Endothelial cell of umbilical vein (primary cell): ENCODE measurements at regions not wholly inside any gene's neighbourhood (a gene's known extent, or its start where the extent isn't known, plus 50 kb on each side); places are given as distances from the start of the nearest gene placed in this dataset.

ENCODE experiments used
- BruUV-seq: library from RNA; stranded (reverse); fragments of 400-500 nt; replicated peaks from 2 replicates; lab custom pipeline; 2021; lab: Mats Ljungman, UMichigan
- CTCF ChIA-PET: fragments of 300-600, 350-600 bp; sonication (Branson Sonifier 250); formaldehyde crosslinking; loops from one replicate; lab custom pipeline; 2021; ENCODE audit warnings: antibody characterized with exemption, inconsistent platforms; lab: Charles Lee
- POLR2A ChIA-PET: fragments of 300-600, 350-600 bp; sonication (Branson Sonifier 250); formaldehyde crosslinking; loops from one replicate; lab custom pipeline; 2021; ENCODE audit warnings: antibody characterized with exemption, inconsistent platforms; lab: Charles Lee
- DNase-seq: peaks from one replicate; pipeline ENCODE4 v3.0.0-alpha.2; 2011; ENCODE audit warnings: low read depth, low spot score
- FAIRE-seq: peaks from 2 replicates; lab custom pipeline; 2011; peaks lifted over from hg19 to GRCh38; lab: Jason Lieb, UNC
- H2AFZ ChIP-seq: 2 replicates; pipeline ENCODE4 v1.6.0; 2012; ENCODE audit warnings: low read depth, low read length, control low read depth, inconsistent platforms
- H3K27ac ChIP-seq: 2 replicates; pipeline ENCODE4 v1.5.1; 2011; ENCODE audit warnings: low read depth, mild to moderate bottlenecking, control low read depth, low read length, moderate library complexity; ENCODE audit not compliant: insufficient read depth
- H3K27me3 ChIP-seq, 2 experiments: 2 replicates each; pipeline versions ENCODE4 v1.6.0 to v1.6.1; 2011; ENCODE audit warnings: low read length in 2 of 2, mixed read lengths in 1 of 2; ENCODE audit not compliant: control insufficient read depth in 2 of 2, insufficient read depth in 2 of 2
- H3K36me3 ChIP-seq, 2 experiments: 2 replicates in 1 of 2; 3 replicates in 1 of 2; pipeline ENCODE4 v1.5.1; 2011; ENCODE audit warnings: low read length in 2 of 2, mild to moderate bottlenecking in 1 of 2, moderate library complexity in 1 of 2; ENCODE audit not compliant: control insufficient read depth in 2 of 2, insufficient read depth in 2 of 2; ENCODE audit errors: extremely low read depth in 1 of 2
- H3K4me1 ChIP-seq: 3 replicates; pipeline ENCODE4 v1.5.1; 2011; ENCODE audit warnings: mild to moderate bottlenecking, low read length; ENCODE audit not compliant: control insufficient read depth, insufficient read depth; ENCODE audit errors: extremely low read depth
- H3K4me2 ChIP-seq: 2 replicates; pipeline ENCODE4 v1.6.1; 2011; ENCODE audit warnings: low read length, control low read depth, mixed read lengths; ENCODE audit not compliant: insufficient read depth
- H3K4me3 ChIP-seq, 3 experiments: fragments of 200-600 bp in 1 of 3; sonication (generic), shearing (Covaris generic) in 1 of 3; replicated peaks in 1 of 3; 2 replicates each; pipeline ENCODE4 v1.5.1; 2011 to 2016; ENCODE audit warnings: control low read depth in 3 of 3, low read length in 3 of 3, mild to moderate bottlenecking in 2 of 3, inconsistent platforms in 1 of 3, low read depth in 1 of 3, moderate library complexity in 1 of 3; ENCODE audit not compliant: insufficient read depth in 1 of 3
- H3K79me2 ChIP-seq: 2 replicates; pipeline ENCODE4 v1.6.0; 2012; ENCODE audit warnings: low read length, inconsistent platforms; ENCODE audit not compliant: control insufficient read depth, insufficient read depth
- H3K9ac ChIP-seq: replicated peaks from 2 replicates; pipeline ENCODE3; 2011; ENCODE audit warnings: low read length, control low read depth; ENCODE audit not compliant: insufficient read depth; ENCODE audit errors: extremely low read depth
- H3K9me1 ChIP-seq: replicated peaks from 3 replicates; pipeline ENCODE4 v1.6.0; 2011; ENCODE audit warnings: mild to moderate bottlenecking, low read length; ENCODE audit not compliant: control insufficient read depth, insufficient read depth; ENCODE audit errors: extremely low read depth
- H3K9me3 ChIP-seq: replicated peaks from 2 replicates; pipeline ENCODE4 v1.5.1; 2012; ENCODE audit warnings: low read length, inconsistent platforms; ENCODE audit not compliant: control insufficient read depth, insufficient read depth
- H4K20me1 ChIP-seq: replicated peaks from 2 replicates; pipeline ENCODE3; 2011; ENCODE audit warnings: mild to moderate bottlenecking, low read length; ENCODE audit not compliant: control insufficient read depth, insufficient read depth; ENCODE audit errors: extremely low read depth
- CTCF ChIP-seq, 2 donors: IDR thresholded peaks; 1 replicate in 1 of 2; 2 replicates in 1 of 2; pipeline ENCODE4 v1.5.1; 2011; ENCODE audit warnings: low read length in 2 of 2, mild to moderate bottlenecking in 2 of 2, moderate library complexity in 2 of 2, control low read depth in 1 of 2, inconsistent platforms in 1 of 2, low read depth in 1 of 2; ENCODE audit not compliant: insufficient read depth in 1 of 2; ENCODE audit errors: extremely low read depth in 1 of 2
- EZH2 ChIP-seq: IDR thresholded peaks from 2 replicates; pipeline ENCODE4 v1.6.1; 2012; ENCODE audit warnings: borderline replicate concordance, low read depth, mild to moderate bottlenecking, moderate library complexity, low read length, inconsistent platforms; ENCODE audit not compliant: severe bottlenecking
- FOS ChIP-seq: IDR thresholded peaks from 2 replicates; pipeline ENCODE4 v1.6.1; 2011; ENCODE audit warnings: mild to moderate bottlenecking, low read length, moderate library complexity, borderline replicate concordance; ENCODE audit not compliant: insufficient read depth
- GATA2 ChIP-seq: IDR thresholded peaks from 2 replicates; pipeline ENCODE4 v1.7.0; 2011; ENCODE audit warnings: low read depth, mild to moderate bottlenecking, moderate library complexity, mixed read lengths, low read length; ENCODE audit not compliant: insufficient read length, insufficient read depth
- JUN ChIP-seq: IDR thresholded peaks from 2 replicates; pipeline ENCODE4 v1.6.1; 2011; ENCODE audit warnings: borderline replicate concordance, low read depth; ENCODE audit not compliant: insufficient read length, insufficient read depth
- MAX ChIP-seq: IDR thresholded peaks from 2 replicates; pipeline ENCODE4 v1.6.1; 2011; ENCODE audit not compliant: insufficient read depth, insufficient read length
- MYC ChIP-seq: IDR thresholded peaks from one replicate; pipeline ENCODE4 v1.6.1; 2011; ENCODE audit warnings: mild to moderate bottlenecking, low read depth, low read length
- POLR2A ChIP-seq: IDR thresholded peaks from 2 replicates; pipeline ENCODE4 v1.6.1; 2012; ENCODE audit warnings: low read depth, mild to moderate bottlenecking, control low read depth, low read length
- POLR2AphosphoS5 ChIP-seq: IDR thresholded peaks from 2 replicates; pipeline ENCODE4 v1.6.1; 2012; ENCODE audit warnings: low read depth, mild to moderate bottlenecking, control low read depth, low read length, moderate library complexity; ENCODE audit not compliant: insufficient read depth
- dilution Hi-C: fragments of 300-500 bp; cut with MboI; formaldehyde crosslinking; loops from one replicate; pipeline ENCODE4 v1.15.0; 2019; ENCODE audit warnings: low sequenced_read_pairs; ENCODE audit not compliant: extremely low pct_ligation_motif_present
- intact Hi-C: fragments of 100-400 bp; cut with micrococcal nuclease; formaldehyde crosslinking; loops from one replicate; pipeline ENCODE4 v1.10.0; 2022

- Histone ChIP-seq H3K9me3 (no peaks in the 10 kb centered on the region), H3K36me3 (no peaks in the 10 kb centered on the region), H4K20me1 (no peaks in the 10 kb centered on the region), H3K4me3 (no peak overlapping the region), H2AFZ (no peak overlapping the region), H3K9me1 (no peaks in the 10 kb centered on the region), H3K4me2 (no peak overlapping the region), H3K4me1 (no peaks in the 10 kb centered on the region), H3K9ac (no peak overlapping the region), H3K79me2 (no peaks in the 10 kb centered on the region), H3K27ac (no peak overlapping the region), H3K27me3 (no peaks in the 10 kb centered on the region)
- intact Hi-C loops, result no loop called here
- CTCF ChIA-PET, result no interaction called here
- no peak for TF ChIP-seq FOS
- no peak for TF ChIP-seq POLR2AphosphoS5
- TF ChIP-seq CTCF (IDR thresholded peaks at IDR 0.05; ENCODE audit: extremely low read depth in 1 of 2, insufficient read depth in 1 of 2, low read depth in 1 of 2, low read length in 2 of 2), result no peak
- no peak for TF ChIP-seq GATA2
- TF ChIP-seq MAX, result no peak
- no peak for TF ChIP-seq MYC
- no peak for TF ChIP-seq JUN
- no peak for TF ChIP-seq EZH2
- TF ChIP-seq POLR2A, result no peak
- DNase-seq (no peak), FAIRE-seq (no peak)
- no TSS peak for BruUV-seq
- POLR2A ChIA-PET, result no interaction called here
- dilution Hi-C loops, result no loop called here
Measured at GRCh38 chr14:53227154-53227718, 74.1 kb upstream of the DDHD1 start.
